H1 (cell line): ENCODE measurements at regions not wholly inside any gene's neighbourhood (a gene's known extent, or its start where the extent isn't known, plus 50 kb on each side); places are given as distances from the start of the nearest gene placed in this dataset.

Source experiments
- KDM1A ChIP-seq: fragments of 200-600, 300-600 bp; sonication (generic); IDR thresholded peaks from 2 replicates; pipeline ENCODE4 v1.7.1; 2016; ENCODE audit warnings: mild to moderate bottlenecking, low read length, borderline replicate concordance
- POLR2A ChIP-seq, 2 experiments: IDR thresholded peaks; 1 replicate in 1 of 2; 2 replicates in 1 of 2; pipeline ENCODE4 v1.6.1; 2011; ENCODE audit warnings: low read depth in 2 of 2, low read length in 2 of 2, mild to moderate bottlenecking in 2 of 2; ENCODE audit errors: control extremely low read depth in 1 of 2
- TEAD4 ChIP-seq: IDR thresholded peaks from 2 replicates; pipeline ENCODE4 v1.6.1; 2012; ENCODE audit warnings: low read depth, low read length, inconsistent platforms, mixed read lengths
- TF ChIP-seq, protein P1 (sequence below), 3 experiments: IDR thresholded peaks; 1 replicate in 2 of 3; 2 replicates in 1 of 3; pipeline versions ENCODE4 v1.5.1 to v1.6.1; 2011; ENCODE audit warnings: low read length in 3 of 3, mild to moderate bottlenecking in 3 of 3, inconsistent platforms in 2 of 3, low read depth in 1 of 3, moderate library complexity in 1 of 3; ENCODE audit not compliant: insufficient read depth in 1 of 3; ENCODE audit errors: control extremely low read depth in 1 of 3

GRCh38 chr13:39226359-39226758, 188.1 kb downstream of the NHLRC3 start:
- TF ChIP-seq, protein P1, sequence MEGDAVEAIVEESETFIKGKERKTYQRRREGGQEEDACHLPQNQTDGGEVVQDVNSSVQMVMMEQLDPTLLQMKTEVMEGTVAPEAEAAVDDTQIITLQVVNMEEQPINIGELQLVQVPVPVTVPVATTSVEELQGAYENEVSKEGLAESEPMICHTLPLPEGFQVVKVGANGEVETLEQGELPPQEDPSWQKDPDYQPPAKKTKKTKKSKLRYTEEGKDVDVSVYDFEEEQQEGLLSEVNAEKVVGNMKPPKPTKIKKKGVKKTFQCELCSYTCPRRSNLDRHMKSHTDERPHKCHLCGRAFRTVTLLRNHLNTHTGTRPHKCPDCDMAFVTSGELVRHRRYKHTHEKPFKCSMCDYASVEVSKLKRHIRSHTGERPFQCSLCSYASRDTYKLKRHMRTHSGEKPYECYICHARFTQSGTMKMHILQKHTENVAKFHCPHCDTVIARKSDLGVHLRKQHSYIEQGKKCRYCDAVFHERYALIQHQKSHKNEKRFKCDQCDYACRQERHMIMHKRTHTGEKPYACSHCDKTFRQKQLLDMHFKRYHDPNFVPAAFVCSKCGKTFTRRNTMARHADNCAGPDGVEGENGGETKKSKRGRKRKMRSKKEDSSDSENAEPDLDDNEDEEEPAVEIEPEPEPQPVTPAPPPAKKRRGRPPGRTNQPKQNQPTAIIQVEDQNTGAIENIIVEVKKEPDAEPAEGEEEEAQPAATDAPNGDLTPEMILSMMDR (IDR thresholded peaks at IDR 0.05; ENCODE audit: control extremely low read depth in 1 of 3, insufficient read depth in 1 of 3, low read depth in 1 of 3, low read length in 3 of 3), result no peak
- no peak for TF ChIP-seq KDM1A
- no peak for TF ChIP-seq POLR2A (IDR thresholded peaks at IDR 0.05; ENCODE audit: control extremely low read depth in 1 of 2, low read depth in 2 of 2, low read length in 2 of 2)
- no peak for TF ChIP-seq TEAD4
